ENCODE measurements at regions not wholly inside any gene's neighbourhood (a gene's known extent, or its start where the extent isn't known, plus 50 kb on each side); places are given as distances from the start of the nearest gene placed in this dataset.
A peak's percentile ranks its signal among the peaks of the same experiment; 100 is the strongest.

GRCh38 chr6:40937491-40937890 is 101.5 kb downstream of the UNC5CL start:
- DNase-seq (ENCODE audit: low spot score) = no peak

DNA sequence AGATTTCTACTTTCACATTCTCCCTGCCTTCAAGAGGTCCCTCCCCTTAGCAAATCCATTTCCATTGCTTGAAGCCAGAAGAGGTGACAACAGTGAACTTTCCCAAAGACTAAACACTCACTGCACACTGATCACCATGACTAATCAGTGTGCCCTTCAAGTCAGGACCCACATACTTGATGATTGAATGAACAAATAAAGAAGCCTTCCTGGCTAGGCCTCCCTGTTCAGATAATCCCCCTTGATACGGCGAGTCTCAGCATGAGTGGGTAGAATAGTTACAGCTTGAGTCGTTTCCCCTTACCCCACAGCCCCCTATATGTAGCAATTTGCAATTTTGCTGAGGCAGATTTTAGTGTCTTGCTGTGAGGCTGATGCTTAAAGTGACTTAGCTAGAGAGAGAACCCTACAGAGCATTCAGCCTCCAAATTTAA is 102.2 kb downstream of the UNC5CL start:
- no peak for DNase-seq (ENCODE audit: low spot score)

- no peak for DNase-seq (ENCODE audit: low spot score)
Measured at GRCh38 chr6:40933864-40934263, 105.2 kb downstream of the UNC5CL start.

- no peak for DNase-seq (ENCODE audit: low spot score)
Measured at GRCh38 chr6:40932953-40933352, 106.1 kb downstream of the UNC5CL start.

DNA sequence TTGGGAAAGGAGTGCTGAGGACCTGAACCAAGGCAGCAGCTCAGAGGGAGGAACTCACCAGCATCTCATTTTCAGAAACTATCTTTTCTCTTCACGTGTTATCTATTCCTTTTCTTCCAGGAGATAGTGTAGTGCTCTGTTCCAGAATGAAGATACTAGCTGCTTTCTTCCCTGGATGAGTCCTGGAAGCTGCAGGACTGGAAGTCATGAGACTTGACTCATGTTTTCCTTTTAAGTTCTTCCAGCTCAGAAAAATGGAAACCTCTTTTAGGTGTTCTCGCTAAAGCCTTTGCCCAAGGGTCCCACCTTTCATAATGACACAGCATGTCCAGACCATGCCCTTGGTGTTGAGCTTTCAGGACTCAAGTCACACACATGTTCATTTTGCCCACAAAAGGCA is 106.7 kb downstream of the UNC5CL start:
- DNase-seq (ENCODE audit: low spot score) = no peak

DNA sequence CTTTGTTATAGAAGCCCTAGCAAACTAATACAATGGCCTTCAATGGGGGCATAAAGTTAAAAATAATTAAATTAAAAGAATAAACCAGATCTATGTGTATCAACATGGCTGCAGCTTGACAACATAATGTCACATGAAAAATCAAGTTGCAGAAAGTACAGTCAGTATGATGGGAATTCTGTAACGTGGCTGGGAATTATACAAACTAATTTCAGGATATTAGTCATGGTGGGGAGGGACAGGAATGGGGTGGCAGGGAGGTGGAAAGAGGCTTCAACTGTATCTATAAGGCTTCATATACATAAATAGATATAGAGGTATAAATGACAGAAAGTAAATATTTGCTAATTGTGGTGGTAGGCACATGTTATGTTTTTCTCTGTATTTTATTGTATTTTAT is 107.1 kb downstream of the UNC5CL start:
- DNase-seq (ENCODE audit: low spot score) = no peak

DNA sequence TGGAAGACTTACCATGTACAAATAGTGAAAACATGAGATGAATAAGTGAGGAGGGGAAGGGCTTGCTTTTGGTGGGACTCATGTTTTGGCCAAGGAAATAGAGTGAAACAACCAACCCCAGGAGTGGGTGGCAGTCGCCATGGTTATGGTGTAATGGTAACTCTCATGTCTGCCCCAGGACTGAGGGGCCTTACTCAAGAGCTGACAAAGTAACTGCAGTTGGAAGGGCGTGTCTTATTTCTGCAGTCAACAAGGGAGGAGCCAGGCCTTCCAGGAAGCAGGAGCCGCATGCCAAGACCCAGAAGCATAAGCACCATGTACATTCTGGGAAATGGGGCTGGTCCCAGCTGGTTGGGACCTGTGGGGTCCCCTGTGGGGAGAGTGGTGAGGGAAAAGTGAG is 108.5 kb downstream of the UNC5CL start:
- no peak for DNase-seq (ENCODE audit: low spot score)

DNA sequence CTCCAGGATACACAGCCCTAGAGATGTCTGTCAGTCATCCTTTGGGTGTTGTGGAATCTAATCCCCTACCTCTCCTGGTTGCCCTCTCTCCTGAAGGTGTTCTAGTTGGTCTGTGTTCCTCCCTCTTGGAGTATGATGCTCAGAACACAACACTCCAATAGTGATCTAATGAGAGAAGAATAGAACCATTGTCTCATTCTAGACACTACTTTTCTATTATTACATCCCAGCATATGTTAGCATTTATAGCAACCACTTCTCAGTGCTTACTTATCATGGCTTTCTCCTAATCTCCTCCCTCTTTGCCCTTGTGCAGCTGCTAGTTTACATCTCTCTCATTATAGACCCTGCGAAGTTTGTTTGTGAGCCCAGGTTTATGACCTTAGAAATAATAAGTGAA is 109.0 kb downstream of the UNC5CL start:
- DNase-seq (ENCODE audit: low spot score) = no peak

- no peak for DNase-seq (ENCODE audit: low spot score)
Measured at GRCh38 chr6:40929176-40929575, 109.8 kb downstream of the UNC5CL start.

- DNase-seq (ENCODE audit: low spot score) = no peak
Measured at GRCh38 chr6:40928763-40929162, 110.3 kb downstream of the UNC5CL start.

DNA sequence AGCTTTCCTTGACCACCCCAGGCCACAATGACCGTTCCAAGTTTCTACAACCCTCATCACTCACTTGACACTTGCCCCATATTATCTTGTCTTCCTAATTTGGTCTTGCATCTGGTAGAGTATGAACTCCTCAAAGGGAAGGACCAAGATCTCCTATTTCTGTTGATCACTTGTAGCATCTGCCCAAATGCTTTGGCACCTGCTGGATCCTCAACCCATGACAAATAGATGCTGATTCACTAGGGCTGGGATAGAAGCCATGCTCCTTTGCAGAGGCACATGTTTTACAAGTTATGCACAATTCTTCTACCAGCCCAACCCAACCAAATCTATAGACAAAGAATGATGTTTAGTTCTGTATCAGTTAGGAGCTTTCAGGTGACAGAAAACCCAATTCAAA is 110.7 kb downstream of the UNC5CL start:
- no peak for DNase-seq (ENCODE audit: low spot score)

DNA sequence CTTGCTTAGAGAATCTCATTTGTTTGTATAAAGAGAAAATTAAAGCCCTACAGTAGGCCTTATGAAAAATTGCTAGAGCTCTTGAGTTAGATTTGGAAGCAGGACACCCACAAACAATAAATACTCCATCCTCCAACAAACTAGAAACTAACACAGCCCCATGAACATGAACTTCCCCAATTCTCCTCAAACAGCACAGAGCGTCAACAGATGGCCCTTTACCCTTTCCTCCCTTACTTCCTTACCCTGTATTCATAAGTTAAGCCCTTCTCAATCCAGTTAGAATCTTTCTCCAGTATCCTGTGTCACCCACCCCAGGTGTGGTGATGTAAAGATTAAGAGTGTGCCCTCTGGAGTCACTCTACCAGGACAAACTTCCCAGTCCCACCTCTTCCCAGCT is 113.7 kb downstream of the UNC5CL start:
- DNase-seq (ENCODE audit: low spot score) = no peak

GRCh38 chr6:40924839-40925238 is 114.2 kb downstream of the UNC5CL start:
- no peak for DNase-seq (ENCODE audit: low spot score)

GRCh38 chr6:40923880-40924279 is 115.1 kb downstream of the UNC5CL start:
- no peak for DNase-seq (ENCODE audit: low spot score)

DNA sequence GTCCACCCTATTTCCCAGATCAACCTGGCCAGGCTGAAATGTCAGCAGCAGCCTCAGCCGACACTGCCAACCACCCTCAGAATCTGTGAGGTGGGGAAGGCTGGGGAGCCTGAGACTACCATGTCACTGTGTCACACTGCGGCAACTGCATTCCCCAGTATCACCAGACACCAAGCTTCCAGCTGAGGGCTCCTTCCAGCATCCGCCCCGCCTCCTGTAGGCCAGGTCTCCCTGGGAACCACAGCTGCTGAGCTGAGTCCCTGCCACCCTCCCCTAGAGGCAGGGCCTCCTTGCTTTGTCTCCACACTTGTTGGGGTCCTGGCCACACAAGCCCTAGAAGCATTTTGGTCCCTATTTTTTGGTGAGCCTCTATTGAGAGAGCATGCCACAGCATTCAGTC is 115.7 kb downstream of the UNC5CL start:
- DNase-seq (ENCODE audit: low spot score) = peak; percentile 54

GRCh38 chr6:40922281-40922680 is 116.7 kb downstream of the UNC5CL start:
- DNase-seq (ENCODE audit: low spot score) = no peak

- no peak for DNase-seq (ENCODE audit: low spot score)
Measured at GRCh38 chr6:40918040-40918651, 120.9 kb downstream of the UNC5CL start.

GRCh38 chr6:40917603-40918002 is 121.4 kb downstream of the UNC5CL start:
- DNase-seq (ENCODE audit: low spot score) = no peak

DNA sequence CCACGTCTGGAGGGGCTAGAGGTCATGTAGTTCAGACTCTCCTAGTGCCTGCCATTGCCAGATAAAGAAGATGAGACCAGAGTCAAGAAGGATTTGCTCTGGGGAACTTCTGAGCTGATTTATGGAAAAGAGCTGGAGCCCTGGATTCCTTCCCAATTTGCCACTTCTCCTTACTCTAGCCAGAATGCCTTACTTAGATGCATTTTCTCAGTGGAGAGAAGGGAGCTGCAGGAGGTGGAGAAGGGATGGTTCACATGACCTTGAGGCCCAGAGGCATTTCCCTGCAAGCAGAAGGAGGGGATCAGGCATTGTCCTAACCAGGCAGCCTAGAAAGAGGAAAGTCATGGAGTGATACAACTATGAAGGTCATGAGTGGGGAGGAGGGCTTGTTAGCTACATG is 122.2 kb downstream of the UNC5CL start:
- no peak for DNase-seq (ENCODE audit: low spot score)

GRCh38 chr6:40915165-40915564 is 123.9 kb downstream of the UNC5CL start:
- DNase-seq (ENCODE audit: low spot score) = no peak

DNA sequence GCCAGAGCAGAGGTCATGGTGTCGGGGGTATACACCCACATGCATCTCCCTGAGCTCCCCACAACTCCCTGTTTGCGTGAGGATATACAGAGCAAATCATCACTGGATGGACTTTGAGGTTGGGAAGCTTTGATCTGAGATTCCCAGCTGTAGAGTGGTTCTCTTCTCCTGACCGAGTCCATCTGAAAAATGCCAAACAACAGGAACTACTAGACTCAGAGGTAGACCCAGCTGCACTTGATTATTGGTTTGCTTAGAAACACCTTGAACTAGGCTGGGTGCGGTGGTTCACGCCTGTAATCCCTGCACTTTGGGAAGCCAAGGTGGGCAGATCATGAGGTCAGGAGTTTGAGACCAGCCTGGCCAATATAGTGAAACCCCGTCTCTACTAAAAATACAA is 125.0 kb downstream of the UNC5CL start:
- DNase-seq (ENCODE audit: low spot score) = no peak

GRCh38 chr6:40912158-40912946 is 126.7 kb downstream of the UNC5CL start:
- peak; percentile 55 for DNase-seq (ENCODE audit: low spot score)

DNA sequence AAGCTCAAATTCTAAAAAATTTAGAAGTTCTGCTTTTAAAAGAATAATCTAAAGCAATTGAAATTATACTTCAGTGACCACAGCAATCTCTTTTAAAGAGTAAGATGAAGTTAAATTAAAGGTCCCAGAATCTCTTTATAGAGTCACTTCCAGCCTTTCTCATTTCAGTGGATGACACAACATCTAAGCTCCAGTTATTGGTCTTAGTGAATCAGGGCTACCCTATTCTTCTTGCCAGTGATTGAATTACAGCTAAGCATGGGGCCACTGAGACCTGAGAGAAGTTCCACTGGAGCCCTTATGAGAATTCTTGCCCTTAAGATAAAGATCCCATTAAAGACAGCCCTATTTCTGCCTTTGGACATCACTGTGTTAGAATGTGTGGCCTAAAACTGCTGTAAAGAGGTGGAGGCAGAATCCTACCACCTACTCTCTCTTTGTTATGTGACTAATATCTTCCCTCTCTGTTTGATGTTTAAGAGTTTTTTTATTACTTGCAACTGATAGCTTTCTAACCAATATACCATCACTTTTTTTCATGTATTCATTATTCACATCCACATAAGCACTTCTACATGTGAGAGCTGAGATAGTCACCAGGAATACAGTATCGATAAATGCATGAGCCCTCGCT is 128.6 kb downstream of the UNC5CL start:
- DNase-seq (ENCODE audit: low spot score) = no peak

All from ecto neural progenitor cell (in vitro differentiated cells).